Neutrophil (primary cell): ENCODE measurements at regions not wholly inside any gene's neighbourhood (a gene's known extent, or its start where the extent isn't known, plus 50 kb on each side); places are given as distances from the start of the nearest gene placed in this dataset.

Experiments used
- H3K27ac ChIP-seq: fragments of 200-600 bp; sonication (generic); 2 replicates; pipeline ENCODE4 v1.5.1; 2016; ENCODE audit warnings: mild to moderate bottlenecking, moderate library complexity
- H3K27me3 ChIP-seq: fragments of 200-600 bp; sonication (generic); 2 replicates; pipeline ENCODE4 v1.6.0; 2016; ENCODE audit warnings: mild to moderate bottlenecking
- H3K36me3 ChIP-seq: fragments of 200-600 bp; sonication (generic); 2 replicates; pipeline ENCODE4 v1.5.1; 2017
- H3K4me1 ChIP-seq, 2 experiments: fragments of 200-600 bp in 1 of 2; sonication (generic) in 1 of 2; 1 replicate in 1 of 2; 2 replicates in 1 of 2; pipeline versions ENCODE4 v1.5.1 to v1.6.1; 2013 to 2016; ENCODE audit warnings: low read depth in 1 of 2, low read length in 1 of 2, mild to moderate bottlenecking in 1 of 2, moderate library complexity in 1 of 2; ENCODE audit not compliant: control insufficient read depth in 1 of 2, insufficient read depth in 1 of 2
- H3K4me3 ChIP-seq, 2 experiments: fragments of 200-600 bp in 1 of 2; sonication (generic) in 1 of 2; 1 replicate in 1 of 2; 2 replicates in 1 of 2; pipeline ENCODE4 v1.5.1; 2013 to 2016; ENCODE audit warnings: low read depth in 1 of 2, low read length in 1 of 2, mild to moderate bottlenecking in 1 of 2, moderate library complexity in 1 of 2
- H3K9me3 ChIP-seq: fragments of 200-600 bp; sonication (generic); 2 replicates; pipeline ENCODE4 v1.5.1; 2016
- CTCF ChIP-seq: fragments of 200-600 bp; sonication (generic); IDR thresholded peaks from 2 replicates; pipeline ENCODE4 v1.5.1; 2016; ENCODE audit warnings: antibody characterized with exemption

- Histone ChIP-seq H3K4me1 (no peaks in the 10 kb centered on the region), H3K27ac (no peak overlapping the region), H3K36me3 (no peaks in the 10 kb centered on the region), H3K27me3 (peaks cover 7% of the 10 kb centered on the region), H3K4me3 (no peak overlapping the region), H3K9me3 (no peaks in the 10 kb centered on the region)
- no peak for TF ChIP-seq CTCF
These were observed 252.4 kb downstream of the EIPR1 start for GRCh38 chr2:3125001-3125760.

GRCh38 chr2:3122525-3122924 lies 255.1 kb downstream of the EIPR1 start:
- Histone ChIP-seq H3K9me3 (no peaks in the 10 kb centered on the region), H3K4me3 (no peak overlapping the region), H3K27ac (no peak overlapping the region), H3K36me3 (no peaks in the 10 kb centered on the region), H3K27me3 (peaks cover 5% of the 10 kb centered on the region), H3K4me1 (peaks cover 12 to 14% of the 10 kb centered on the region in 2 experiments)
- TF ChIP-seq CTCF, result no peak

GRCh38 chr2:3121601-3122000 lies 256.0 kb downstream of the EIPR1 start:
- no peak overlapping the region for H3K4me3 ChIP-seq
- no peak for TF ChIP-seq CTCF
- H3K4me1 ChIP-seq, result peaks cover 15% of the 10 kb centered on the region in 2 experiments
- no peak overlapping the region for H3K27ac ChIP-seq
- peaks cover 5% of the 10 kb centered on the region for H3K27me3 ChIP-seq
- H3K9me3 ChIP-seq, result no peaks in the 10 kb centered on the region
- H3K36me3 ChIP-seq, result no peaks in the 10 kb centered on the region

GRCh38 chr2:3117650-3118216 lies 259.9 kb downstream of the EIPR1 start:
- H3K4me1 ChIP-seq, result peaks cover 15% of the 10 kb centered on the region in 2 experiments
- H3K27me3 ChIP-seq, result no peaks in the 10 kb centered on the region
- H3K9me3 ChIP-seq, result no peaks in the 10 kb centered on the region
- no peak overlapping the region for H3K4me3 ChIP-seq
- no peaks in the 10 kb centered on the region for H3K36me3 ChIP-seq
- no peak overlapping the region for H3K27ac ChIP-seq
- no peak for TF ChIP-seq CTCF

GRCh38 chr2:3116371-3116770 lies 261.2 kb downstream of the EIPR1 start:
- H3K27ac ChIP-seq, result no peak overlapping the region
- H3K36me3 ChIP-seq, result no peaks in the 10 kb centered on the region
- H3K9me3 ChIP-seq, result no peaks in the 10 kb centered on the region
- H3K27me3 ChIP-seq, result no peaks in the 10 kb centered on the region
- H3K4me1 ChIP-seq, result peaks cover 15% of the 10 kb centered on the region in 2 experiments
- H3K4me3 ChIP-seq, result no peak overlapping the region
- no peak for TF ChIP-seq CTCF
